ENCODE measurements at regions not wholly inside any gene's neighbourhood (a gene's known extent, or its start where the extent isn't known, plus 50 kb on each side); places are given as distances from the start of the nearest gene placed in this dataset.

DNA sequence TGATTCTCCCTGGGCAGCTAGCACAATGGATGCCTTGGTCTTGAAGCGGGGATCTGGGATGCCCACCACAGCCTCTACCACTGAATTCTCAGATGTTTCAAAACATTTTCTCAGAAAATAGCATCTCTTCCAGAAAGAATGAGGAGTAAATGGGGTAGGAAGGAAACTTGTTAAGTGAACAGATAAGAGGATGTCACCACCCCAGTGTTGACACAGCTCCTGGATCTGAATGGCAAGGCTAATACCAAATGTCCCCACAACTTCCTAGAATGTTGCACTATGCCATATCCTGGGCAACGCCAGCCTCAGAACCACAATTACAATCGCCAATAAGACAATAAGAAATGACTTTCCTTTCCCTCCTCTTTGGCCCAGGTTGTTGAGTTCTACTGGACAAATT is 177.2 kb downstream of the BCL11A start:
- TF ChIP-seq, protein P1, sequence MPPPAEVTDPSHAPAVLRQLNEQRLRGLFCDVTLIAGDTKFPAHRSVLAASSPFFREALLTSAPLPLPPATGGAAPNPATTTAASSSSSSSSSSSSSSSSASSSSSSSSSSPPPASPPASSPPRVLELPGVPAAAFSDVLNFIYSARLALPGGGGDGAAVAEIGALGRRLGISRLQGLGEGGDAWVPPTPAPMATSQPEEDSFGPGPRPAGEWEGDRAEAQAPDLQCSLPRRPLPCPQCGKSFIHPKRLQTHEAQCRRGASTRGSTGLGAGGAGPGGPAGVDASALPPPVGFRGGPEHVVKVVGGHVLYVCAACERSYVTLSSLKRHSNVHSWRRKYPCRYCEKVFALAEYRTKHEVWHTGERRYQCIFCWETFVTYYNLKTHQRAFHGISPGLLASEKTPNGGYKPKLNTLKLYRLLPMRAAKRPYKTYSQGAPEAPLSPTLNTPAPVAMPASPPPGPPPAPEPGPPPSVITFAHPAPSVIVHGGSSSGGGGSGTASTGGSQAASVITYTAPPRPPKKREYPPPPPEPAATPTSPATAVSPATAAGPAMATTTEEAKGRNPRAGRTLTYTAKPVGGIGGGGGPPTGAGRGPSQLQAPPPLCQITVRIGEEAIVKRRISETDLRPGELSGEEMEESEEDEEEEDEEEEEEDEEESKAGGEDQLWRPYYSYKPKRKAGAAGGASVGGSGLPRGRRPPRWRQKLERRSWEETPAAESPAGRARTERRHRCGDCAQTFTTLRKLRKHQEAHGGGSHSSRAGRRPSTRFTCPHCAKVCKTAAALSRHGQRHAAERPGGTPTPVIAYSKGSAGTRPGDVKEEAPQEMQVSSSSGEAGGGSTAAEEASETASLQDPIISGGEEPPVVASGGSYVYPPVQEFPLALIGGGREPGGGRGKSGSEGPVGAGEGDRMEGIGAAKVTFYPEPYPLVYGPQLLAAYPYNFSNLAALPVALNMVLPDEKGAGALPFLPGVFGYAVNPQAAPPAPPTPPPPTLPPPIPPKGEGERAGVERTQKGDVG (CRISPR knock-in tag; IDR thresholded peaks at IDR 0.05): no peak
- TF ChIP-seq HDAC6 (IDR thresholded peaks at IDR 0.05; ENCODE audit: unreplicated experiment) (no peak), SIN3A (IDR thresholded peaks at IDR 0.05; ENCODE audit: low read depth, low read length) (no peak), SMC3 (IDR thresholded peaks at IDR 0.05; ENCODE audit: borderline replicate concordance, low read length) (no peak), ZNF24 (IDR thresholded peaks at IDR 0.05) (no peak), WRNIP1 (IDR thresholded peaks at IDR 0.05; ENCODE audit: borderline replicate concordance, low read depth, low read length) (no peak), RFX5 (IDR thresholded peaks at IDR 0.05; ENCODE audit: low read depth, low read length) (no peak), NFYA (IDR thresholded peaks at IDR 0.05; ENCODE audit: borderline replicate concordance, low read depth, low read length) (no peak), ZNF217 (IDR thresholded peaks at IDR 0.05) (no peak), JUND (IDR thresholded peaks at IDR 0.05; ENCODE audit: low read depth, low read length) (no peak), SRF (IDR thresholded peaks at IDR 0.05; ENCODE audit: low read depth in 2 of 2, low read length in 2 of 2) (no peak)
- TF ChIP-seq, protein P2, sequence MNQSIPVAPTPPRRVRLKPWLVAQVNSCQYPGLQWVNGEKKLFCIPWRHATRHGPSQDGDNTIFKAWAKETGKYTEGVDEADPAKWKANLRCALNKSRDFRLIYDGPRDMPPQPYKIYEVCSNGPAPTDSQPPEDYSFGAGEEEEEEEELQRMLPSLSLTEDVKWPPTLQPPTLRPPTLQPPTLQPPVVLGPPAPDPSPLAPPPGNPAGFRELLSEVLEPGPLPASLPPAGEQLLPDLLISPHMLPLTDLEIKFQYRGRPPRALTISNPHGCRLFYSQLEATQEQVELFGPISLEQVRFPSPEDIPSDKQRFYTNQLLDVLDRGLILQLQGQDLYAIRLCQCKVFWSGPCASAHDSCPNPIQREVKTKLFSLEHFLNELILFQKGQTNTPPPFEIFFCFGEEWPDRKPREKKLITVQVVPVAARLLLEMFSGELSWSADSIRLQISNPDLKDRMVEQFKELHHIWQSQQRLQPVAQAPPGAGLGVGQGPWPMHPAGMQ (IDR thresholded peaks at IDR 0.05; ENCODE audit: borderline replicate concordance): no peak
- TF ChIP-seq, protein P3, sequence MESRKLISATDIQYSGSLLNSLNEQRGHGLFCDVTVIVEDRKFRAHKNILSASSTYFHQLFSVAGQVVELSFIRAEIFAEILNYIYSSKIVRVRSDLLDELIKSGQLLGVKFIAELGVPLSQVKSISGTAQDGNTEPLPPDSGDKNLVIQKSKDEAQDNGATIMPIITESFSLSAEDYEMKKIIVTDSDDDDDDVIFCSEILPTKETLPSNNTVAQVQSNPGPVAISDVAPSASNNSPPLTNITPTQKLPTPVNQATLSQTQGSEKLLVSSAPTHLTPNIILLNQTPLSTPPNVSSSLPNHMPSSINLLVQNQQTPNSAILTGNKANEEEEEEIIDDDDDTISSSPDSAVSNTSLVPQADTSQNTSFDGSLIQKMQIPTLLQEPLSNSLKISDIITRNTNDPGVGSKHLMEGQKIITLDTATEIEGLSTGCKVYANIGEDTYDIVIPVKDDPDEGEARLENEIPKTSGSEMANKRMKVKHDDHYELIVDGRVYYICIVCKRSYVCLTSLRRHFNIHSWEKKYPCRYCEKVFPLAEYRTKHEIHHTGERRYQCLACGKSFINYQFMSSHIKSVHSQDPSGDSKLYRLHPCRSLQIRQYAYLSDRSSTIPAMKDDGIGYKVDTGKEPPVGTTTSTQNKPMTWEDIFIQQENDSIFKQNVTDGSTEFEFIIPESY (IDR thresholded peaks at IDR 0.05): no peak
- Histone ChIP-seq H3K9ac (ENCODE audit: control insufficient read depth, insufficient read depth, low read length) (no peak overlapping the region), H3K9me3 (replicated peaks; ENCODE audit: control insufficient read depth, insufficient read depth, low read length) (no peaks in the 10 kb centered on the region), H3K4me2 (ENCODE audit: control insufficient read depth, insufficient read depth) (no peak overlapping the region), H3K79me2 (ENCODE audit: control insufficient read depth, insufficient read depth, low read length) (no peaks in the 10 kb centered on the region), H3K27ac (ENCODE audit: control insufficient read depth, insufficient read depth) (no peak overlapping the region), H3K27me3 (replicated peaks in 1 of 2; ENCODE audit: control insufficient read depth in 2 of 2, insufficient read depth in 2 of 2, low read length in 1 of 2) (no peaks in the 10 kb centered on the region), H3K36me3 (ENCODE audit: control insufficient read depth in 2 of 2, insufficient read depth in 2 of 2, low read length in 1 of 2) (no peaks in the 10 kb centered on the region), H4K20me1 (ENCODE audit: control insufficient read depth, insufficient read depth) (no peaks in the 10 kb centered on the region), H3K4me1 (ENCODE audit: control insufficient read depth, insufficient read depth, low read length) (no peaks in the 10 kb centered on the region), H2AFZ (ENCODE audit: control insufficient read depth, low read depth, low read length) (no peak overlapping the region), H3K4me3 (no peak overlapping the region)
- SMC1A ChIA-PET (ENCODE audit: uncharacterized antibody, unreplicated experiment): interaction anchor here (1.5 kb wide), 1 partner anchor 10 kb away, joined by 6 read pairs; no protein-coding TSS in a partner anchor
- POLR2A ChIA-PET: no interaction called here
- BruUV-seq (replicated peaks): no TSS peak
- FAIRE-seq (no peak), DNase-seq (ENCODE audit: low read depth, low spot score) (no peak), ATAC-seq (no peak)
- intact Hi-C loops (cut with micrococcal nuclease; ENCODE audit: unreplicated experiment): no loop called here
- CTCF ChIA-PET: no interaction called here
- RAD21 ChIA-PET (ENCODE audit: unreplicated experiment): no interaction called here
- in situ Hi-C loops (cut with MboI): no loop called here
- WGBS (ENCODE audit: insufficient coverage, insufficient replicate concordance, low lambda C conversion rate, missing lambda C conversion rate): 72% methylated on average over 3 of the region's 3 CpGs

Data from GM12878 (cell line).